SU-DHL-6 (cell line): ENCODE measurements at regions not wholly inside any gene's neighbourhood (a gene's known extent, or its start where the extent isn't known, plus 50 kb on each side); places are given as distances from the start of the nearest gene placed in this dataset.

ENCODE experiments used
- H2AFZ ChIP-seq: fragments of 200-600 bp; sonication (generic); 2 replicates; pipeline ENCODE4 v1.6.1; 2014; ENCODE audit warnings: low read depth, mild to moderate bottlenecking, moderate library complexity, mixed read lengths, antibody characterized with exemption, low read length; ENCODE audit not compliant: severe bottlenecking
- H3F3A ChIP-seq: fragments of 200-600 bp; shearing (Covaris generic); 2 replicates; pipeline ENCODE4 v1.6.0; 2016; ENCODE audit warnings: antibody characterized with exemption, mild to moderate bottlenecking; ENCODE audit not compliant: insufficient read depth
- H3K27ac ChIP-seq: fragments of 200-600 bp; sonication (generic); 2 replicates; pipeline ENCODE4 v1.5.1; 2016; ENCODE audit warnings: low read depth, mild to moderate bottlenecking, low read length, moderate library complexity, mixed read lengths
- H3K27me3 ChIP-seq: fragments of 200-600 bp; sonication (generic), shearing (Covaris generic); 2 replicates; pipeline ENCODE4 v1.6.0; 2014; ENCODE audit warnings: mild to moderate bottlenecking, low read length
- H3K36me3 ChIP-seq: fragments of 200-600 bp; sonication (generic); 2 replicates; pipeline ENCODE4 v1.6.1; 2014; ENCODE audit warnings: mild to moderate bottlenecking, low read length, mixed read lengths
- H3K4me2 ChIP-seq: fragments of 300-600, 200-600 bp; shearing (Covaris generic), sonication (generic); 2 replicates; pipeline ENCODE4 v1.6.0; 2014; ENCODE audit warnings: low read length, low read depth, mild to moderate bottlenecking; ENCODE audit not compliant: poor library complexity, severe bottlenecking
- H3K4me3 ChIP-seq: fragments of 200-600 bp; sonication (generic); 2 replicates; pipeline ENCODE4 v1.5.1; 2014; ENCODE audit warnings: antibody characterized with exemption, low read length, mild to moderate bottlenecking, mixed read lengths; ENCODE audit not compliant: insufficient read depth, poor library complexity, severe bottlenecking
- H3K79me2 ChIP-seq: fragments of 200-600 bp; sonication (generic); 2 replicates; pipeline ENCODE4 v1.6.1; 2014; ENCODE audit warnings: mild to moderate bottlenecking, low read length, moderate library complexity; ENCODE audit not compliant: insufficient read depth
- H3K9ac ChIP-seq: fragments of 200-600 bp; sonication (generic); 2 replicates; pipeline ENCODE4 v1.7.0; 2014; ENCODE audit warnings: mild to moderate bottlenecking, low read length
- H3K9me2 ChIP-seq: fragments of 200-600 bp; sonication (generic); replicated peaks from 2 replicates; pipeline ENCODE4 v1.6.1; 2014; ENCODE audit warnings: low read length; ENCODE audit not compliant: insufficient read depth
- H3K9me3 ChIP-seq: fragments of 200-600 bp; sonication (generic); 2 replicates; pipeline ENCODE4 v1.6.1; 2014; ENCODE audit warnings: low read length, mixed read lengths; ENCODE audit not compliant: insufficient read depth
- H4K20me1 ChIP-seq: fragments of 200-600 bp; sonication (generic); 2 replicates; pipeline ENCODE4 v1.6.1; 2014; ENCODE audit warnings: low read depth, mild to moderate bottlenecking, antibody characterized with exemption, low read length, moderate library complexity, mixed read lengths
- EZH2phosphoT487 ChIP-seq: fragments of 200-600 bp; sonication (generic), shearing (Covaris generic); conservative IDR thresholded peaks from 2 replicates; pipeline ENCODE4 v1.6.1; 2018; ENCODE audit warnings: mild to moderate bottlenecking, antibody characterized with exemption, low read length, moderate library complexity, mixed read lengths
- TF ChIP-seq, protein P1 (sequence below): fragments of 200-600 bp; sonication (generic); IDR thresholded peaks from one replicate; pipeline ENCODE4 v1.5.1; 2017; ENCODE audit warnings: antibody characterized with exemption, mild to moderate bottlenecking, low read length, moderate library complexity; ENCODE audit not compliant: insufficient read depth, poor library complexity, severe bottlenecking

DNA sequence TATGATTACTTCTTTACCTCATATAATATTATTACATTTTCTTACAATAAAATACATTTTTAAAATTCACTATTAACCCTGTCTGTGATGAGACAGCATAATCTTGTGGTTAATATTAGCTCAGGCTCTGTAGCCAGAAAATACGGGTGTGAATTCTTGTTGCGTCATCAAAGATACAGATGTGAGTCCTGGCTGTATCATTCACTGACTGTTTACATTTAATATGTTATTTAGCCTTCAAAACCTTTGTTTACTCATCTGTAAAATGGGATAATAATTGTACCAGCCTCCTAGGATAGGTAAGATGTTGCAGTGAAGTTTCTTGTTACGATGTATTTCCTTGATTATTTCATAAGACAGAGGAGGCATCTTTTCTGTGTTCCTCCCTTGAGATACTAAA is 184.7 kb upstream of the PRPS1L1 start:
- Histone ChIP-seq H3K79me2 (no peaks in the 10 kb centered on the region), H4K20me1 (no peaks in the 10 kb centered on the region), H2AFZ (no peak overlapping the region), H3K36me3 (no peaks in the 10 kb centered on the region), H3K9me3 (no peaks in the 10 kb centered on the region), H3K9me2 (no peaks in the 10 kb centered on the region), H3K27me3 (no peaks in the 10 kb centered on the region), H3K4me3 (no peak overlapping the region), H3F3A (no peaks in the 10 kb centered on the region), H3K9ac (no peak overlapping the region), H3K27ac (no peak overlapping the region), H3K4me2 (no peak overlapping the region)
- TF ChIP-seq, protein P1, sequence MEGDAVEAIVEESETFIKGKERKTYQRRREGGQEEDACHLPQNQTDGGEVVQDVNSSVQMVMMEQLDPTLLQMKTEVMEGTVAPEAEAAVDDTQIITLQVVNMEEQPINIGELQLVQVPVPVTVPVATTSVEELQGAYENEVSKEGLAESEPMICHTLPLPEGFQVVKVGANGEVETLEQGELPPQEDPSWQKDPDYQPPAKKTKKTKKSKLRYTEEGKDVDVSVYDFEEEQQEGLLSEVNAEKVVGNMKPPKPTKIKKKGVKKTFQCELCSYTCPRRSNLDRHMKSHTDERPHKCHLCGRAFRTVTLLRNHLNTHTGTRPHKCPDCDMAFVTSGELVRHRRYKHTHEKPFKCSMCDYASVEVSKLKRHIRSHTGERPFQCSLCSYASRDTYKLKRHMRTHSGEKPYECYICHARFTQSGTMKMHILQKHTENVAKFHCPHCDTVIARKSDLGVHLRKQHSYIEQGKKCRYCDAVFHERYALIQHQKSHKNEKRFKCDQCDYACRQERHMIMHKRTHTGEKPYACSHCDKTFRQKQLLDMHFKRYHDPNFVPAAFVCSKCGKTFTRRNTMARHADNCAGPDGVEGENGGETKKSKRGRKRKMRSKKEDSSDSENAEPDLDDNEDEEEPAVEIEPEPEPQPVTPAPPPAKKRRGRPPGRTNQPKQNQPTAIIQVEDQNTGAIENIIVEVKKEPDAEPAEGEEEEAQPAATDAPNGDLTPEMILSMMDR = no peak
- TF ChIP-seq EZH2phosphoT487 = no peak

DNA sequence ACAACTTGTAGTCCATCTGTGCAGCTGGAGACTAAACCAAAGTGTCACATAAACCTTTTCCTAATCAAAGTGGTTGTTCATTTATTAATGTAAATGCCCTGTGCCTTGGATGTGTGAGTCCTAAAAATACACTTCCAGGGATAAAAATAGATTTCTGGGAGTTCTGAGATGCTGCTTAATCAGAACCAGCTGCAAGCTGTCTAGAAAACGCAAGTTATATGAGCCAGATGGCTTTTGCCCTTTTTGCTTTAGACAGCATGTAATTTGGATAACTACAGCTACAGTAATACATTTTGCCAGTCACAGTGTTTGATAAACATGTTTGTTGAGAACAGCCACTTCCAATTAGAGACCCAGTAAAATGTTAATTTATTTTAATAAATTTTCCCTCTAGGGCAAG is 185.1 kb upstream of the PRPS1L1 start:
- H3K27me3 ChIP-seq = no peaks in the 10 kb centered on the region
- H3K9me3 ChIP-seq = no peaks in the 10 kb centered on the region
- H3K36me3 ChIP-seq = no peaks in the 10 kb centered on the region
- TF ChIP-seq EZH2phosphoT487 = no peak
- TF ChIP-seq, protein P1 = no peak
- H4K20me1 ChIP-seq = no peaks in the 10 kb centered on the region
- no peaks in the 10 kb centered on the region for H3F3A ChIP-seq
- H3K4me2 ChIP-seq = no peak overlapping the region
- H3K9me2 ChIP-seq = no peaks in the 10 kb centered on the region
- no peaks in the 10 kb centered on the region for H3K79me2 ChIP-seq
- no peak overlapping the region for H2AFZ ChIP-seq
- no peak overlapping the region for H3K9ac ChIP-seq
- H3K4me3 ChIP-seq = no peak overlapping the region
- H3K27ac ChIP-seq = no peak overlapping the region

DNA sequence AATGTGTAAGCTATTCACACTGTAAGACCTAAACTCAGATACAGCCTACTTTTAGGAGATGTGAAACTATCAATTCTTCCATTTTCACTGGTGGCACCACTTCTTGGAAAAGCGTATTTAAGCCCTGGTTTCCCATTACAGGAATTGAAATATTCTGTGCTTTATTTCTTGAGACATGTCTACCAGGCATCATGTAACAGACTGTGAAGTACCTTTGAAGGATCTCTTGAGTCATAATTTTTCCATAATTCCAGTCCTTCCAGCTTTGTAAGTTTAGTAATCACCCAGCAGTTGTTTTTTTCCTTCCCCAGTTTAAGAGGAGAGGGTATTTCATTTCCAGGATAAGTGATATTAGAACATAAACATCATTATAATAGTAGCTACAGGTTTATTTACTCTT is 186.0 kb upstream of the PRPS1L1 start:
- Histone ChIP-seq H3K79me2 (no peaks in the 10 kb centered on the region), H3K4me2 (no peak overlapping the region), H3K4me3 (no peak overlapping the region), H2AFZ (no peak overlapping the region), H3K9me3 (no peaks in the 10 kb centered on the region), H4K20me1 (no peaks in the 10 kb centered on the region), H3K9ac (no peak overlapping the region), H3K9me2 (no peaks in the 10 kb centered on the region), H3K27ac (no peak overlapping the region), H3K27me3 (no peaks in the 10 kb centered on the region), H3F3A (no peaks in the 10 kb centered on the region), H3K36me3 (no peaks in the 10 kb centered on the region)
- TF ChIP-seq, protein P1 = no peak
- no peak for TF ChIP-seq EZH2phosphoT487

DNA sequence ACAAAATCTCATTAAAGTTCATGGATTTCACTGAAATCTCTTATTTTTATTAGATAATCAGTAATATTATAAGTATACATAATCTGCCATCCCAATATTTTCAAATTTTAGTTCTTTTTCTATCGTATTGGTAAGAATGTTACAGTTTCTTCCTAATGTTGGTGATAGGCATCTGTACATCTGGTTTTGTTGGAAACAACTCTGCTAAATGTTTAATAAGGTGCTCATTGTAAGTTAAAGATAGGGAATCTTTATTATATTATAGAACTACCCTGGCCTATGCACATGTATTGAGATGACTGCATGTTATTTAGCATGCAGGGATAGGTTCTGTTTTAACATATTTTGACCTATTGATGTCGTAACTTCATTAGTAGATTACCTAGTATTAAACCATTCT is 188.6 kb upstream of the PRPS1L1 start:
- Histone ChIP-seq H3K27me3 (no peaks in the 10 kb centered on the region), H3K9me3 (no peaks in the 10 kb centered on the region), H3K79me2 (no peaks in the 10 kb centered on the region), H3K9ac (no peak overlapping the region), H4K20me1 (no peaks in the 10 kb centered on the region), H2AFZ (no peak overlapping the region), H3K9me2 (no peaks in the 10 kb centered on the region), H3K4me2 (no peak overlapping the region), H3K36me3 (no peaks in the 10 kb centered on the region), H3K4me3 (no peak overlapping the region), H3F3A (no peaks in the 10 kb centered on the region), H3K27ac (no peak overlapping the region)
- TF ChIP-seq, protein P1 = no peak
- no peak for TF ChIP-seq EZH2phosphoT487
